GM06990 (cell line): ENCODE measurements at regions not wholly inside any gene's neighbourhood (a gene's known extent, or its start where the extent isn't known, plus 50 kb on each side); places are given as distances from the start of the nearest gene placed in this dataset.

Experiments used
- DNase-seq: peaks from one replicate; pipeline ENCODE4 v3.0.0-alpha.2; 2011; ENCODE audit not compliant: insufficient read length; ENCODE audit errors: extremely low read depth
- H3K27me3 ChIP-seq: replicated peaks from 2 replicates; pipeline ENCODE4 v1.6.0; 2011; ENCODE audit warnings: low read length; ENCODE audit not compliant: control insufficient read depth, insufficient read depth
- H3K36me3 ChIP-seq: 2 replicates; pipeline ENCODE4 v1.5.1; 2011; ENCODE audit warnings: low read length; ENCODE audit not compliant: control insufficient read depth, insufficient read depth
- H3K4me3 ChIP-seq: replicated peaks from 2 replicates; pipeline ENCODE4 v1.5.1; 2011; ENCODE audit warnings: low read depth, mild to moderate bottlenecking, control low read depth, low read length
- CTCF ChIP-seq: IDR thresholded peaks from 2 replicates; pipeline ENCODE4 v1.5.1; 2011; ENCODE audit warnings: low read length, control low read depth, mild to moderate bottlenecking, inconsistent platforms; ENCODE audit not compliant: insufficient read depth, poor library complexity, severe bottlenecking

GRCh38 chrX:13419918-13420317 lies 100.1 kb upstream of the ATXN3L start:
- no peak overlapping the region for H3K4me3 ChIP-seq
- H3K36me3 ChIP-seq = no peaks in the 10 kb centered on the region
- no peak for TF ChIP-seq CTCF
- H3K27me3 ChIP-seq = no peaks in the 10 kb centered on the region
- DNase-seq = no peak

DNA sequence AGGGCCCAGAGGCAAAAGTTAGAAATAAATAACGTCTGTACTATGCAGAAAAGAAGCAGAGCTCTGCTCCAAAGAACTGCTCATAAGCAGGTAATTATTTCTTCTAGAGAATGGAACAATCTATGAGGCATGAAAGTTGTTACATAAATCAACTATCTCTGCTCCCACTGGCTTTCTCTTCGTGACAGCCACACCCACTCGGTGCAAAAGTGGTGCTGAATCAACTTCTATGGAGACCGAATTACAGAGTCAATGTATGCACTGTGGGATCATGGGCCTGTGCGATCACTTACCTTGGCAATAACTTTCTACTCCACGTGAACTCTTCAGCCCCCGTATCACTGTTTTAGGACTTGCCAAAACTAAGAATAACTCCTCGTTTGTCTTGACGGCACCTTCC lies 99.4 kb upstream of the ATXN3L start:
- no peak for DNase-seq
- H3K27me3 ChIP-seq = no peaks in the 10 kb centered on the region
- TF ChIP-seq CTCF = no peak
- H3K36me3 ChIP-seq = no peaks in the 10 kb centered on the region
- no peak overlapping the region for H3K4me3 ChIP-seq

- no peaks in the 10 kb centered on the region for H3K27me3 ChIP-seq
- no peaks in the 10 kb centered on the region for H3K36me3 ChIP-seq
- no peak for TF ChIP-seq CTCF
- DNase-seq = no peak
- no peak overlapping the region for H3K4me3 ChIP-seq
Measured at GRCh38 chrX:13418126-13419097, 98.6 kb upstream of the ATXN3L start.

DNA sequence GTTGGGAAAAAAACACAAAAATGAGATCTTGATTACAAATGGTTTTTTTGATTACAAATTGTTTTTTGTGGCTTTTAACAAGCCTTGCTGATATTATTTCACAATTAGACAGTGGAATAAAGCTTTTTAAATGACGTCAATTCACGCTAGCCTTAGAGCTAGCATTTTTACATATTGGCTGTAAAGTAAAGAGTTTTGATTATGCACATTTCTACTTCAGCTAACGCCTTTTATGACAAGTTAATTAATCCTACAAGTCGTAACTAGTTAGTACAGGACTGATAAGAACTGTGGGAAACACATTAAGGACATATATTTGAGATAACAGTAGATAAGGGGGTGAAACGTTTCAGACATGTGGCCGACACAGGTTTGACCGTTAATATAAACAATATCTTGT lies 95.7 kb upstream of the ATXN3L start:
- Histone ChIP-seq H3K36me3 (no peaks in the 10 kb centered on the region), H3K27me3 (no peaks in the 10 kb centered on the region), H3K4me3 (no peak overlapping the region)
- no peak for TF ChIP-seq CTCF
- no peak for DNase-seq

- H3K4me3 ChIP-seq = no peak overlapping the region
- no peaks in the 10 kb centered on the region for H3K27me3 ChIP-seq
- no peak for DNase-seq
- no peaks in the 10 kb centered on the region for H3K36me3 ChIP-seq
- no peak for TF ChIP-seq CTCF
Measured at GRCh38 chrX:13414006-13414647, 94.3 kb upstream of the ATXN3L start.
